GM21447 (cell line): ENCODE measurements at regions not wholly inside any gene's neighbourhood (a gene's known extent, or its start where the extent isn't known, plus 50 kb on each side); places are given as distances from the start of the nearest gene placed in this dataset.
"Not testable (repeated sequence)": the region's sequence is repeated elsewhere in the genome, so short reads cannot be mapped to it uniquely, and the experiment has no call there.

Experiments
- ATAC-seq: cut with Tn5 transposase; IDR thresholded peaks from one replicate; pipeline ENCODE4 v1.9.1; 2021; ENCODE audit not compliant: unreplicated experiment

DNA sequence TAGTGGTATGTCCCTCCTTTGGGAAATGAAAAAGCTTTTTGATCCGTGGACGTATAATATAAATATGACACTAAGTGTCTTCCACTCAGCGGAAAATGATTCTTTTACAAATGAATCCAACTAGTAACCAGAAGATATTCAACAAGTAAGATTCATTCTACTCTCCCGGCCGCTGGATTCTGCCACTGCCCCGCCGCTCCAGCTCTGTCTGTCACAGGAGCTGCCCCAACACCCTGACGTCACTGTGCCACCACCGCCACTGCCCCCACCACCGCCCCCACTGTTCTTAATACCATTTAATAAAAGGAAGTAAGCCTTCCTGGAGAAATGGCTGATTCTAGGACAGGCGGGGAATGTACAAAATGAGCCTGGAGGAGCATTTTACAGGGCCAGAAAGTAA lies 180.8 kb upstream of the PLGLB2 start:
- not testable (repeated sequence) for ATAC-seq

DNA sequence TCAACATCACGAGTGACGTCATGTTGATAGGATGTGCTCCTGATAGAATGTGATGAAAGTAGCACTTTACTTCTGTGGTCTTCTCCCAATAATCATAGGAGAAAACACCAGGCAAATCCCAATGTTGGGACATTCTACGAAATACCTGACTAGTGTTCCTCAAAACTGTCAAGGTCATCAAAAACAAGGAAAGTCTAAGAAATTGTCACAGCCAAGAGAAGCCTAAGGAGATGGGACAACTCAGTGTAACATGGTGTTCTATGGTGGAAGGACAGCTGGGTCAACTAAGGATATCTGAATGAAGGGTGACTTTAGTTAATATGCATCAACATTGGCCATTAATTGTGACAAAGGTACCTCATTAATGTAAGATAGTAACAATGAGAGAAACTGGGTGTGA lies 180.0 kb upstream of the PLGLB2 start:
- not testable (repeated sequence) for ATAC-seq

DNA sequence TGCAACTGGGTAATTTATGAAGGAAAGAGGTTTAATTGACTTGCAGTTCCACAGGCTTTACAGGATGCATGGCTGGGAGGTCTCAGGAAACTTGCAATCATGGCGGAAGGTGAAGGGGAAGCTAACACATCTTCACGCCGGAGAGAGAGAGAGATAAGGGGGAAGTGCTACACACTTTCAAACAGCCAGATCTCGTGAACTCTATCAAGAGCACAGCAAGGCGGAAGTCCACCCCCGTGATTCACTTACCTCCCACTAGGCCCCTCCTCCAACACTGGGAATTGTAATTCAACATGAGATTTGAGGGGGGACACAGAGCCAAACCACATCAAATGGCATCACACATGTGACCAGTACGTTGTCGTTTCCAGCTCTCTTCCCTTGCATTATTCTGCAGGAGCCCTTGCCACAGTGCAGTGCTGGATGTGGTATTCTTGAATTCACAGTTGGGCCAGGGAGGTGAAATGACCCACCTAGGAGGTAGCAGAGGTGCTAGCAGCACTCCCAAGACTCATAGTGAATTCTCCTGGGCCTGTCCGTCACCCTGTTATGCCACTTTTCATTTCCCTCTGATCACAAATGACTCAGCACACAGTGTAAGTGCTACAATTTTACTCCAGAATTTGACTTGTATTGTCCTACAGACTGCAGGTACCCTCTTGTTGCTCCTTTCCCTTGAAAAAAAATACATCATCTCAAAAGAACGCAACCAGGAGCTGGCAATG lies 179.2 kb upstream of the PLGLB2 start:
- ATAC-seq: not testable (repeated sequence)

DNA sequence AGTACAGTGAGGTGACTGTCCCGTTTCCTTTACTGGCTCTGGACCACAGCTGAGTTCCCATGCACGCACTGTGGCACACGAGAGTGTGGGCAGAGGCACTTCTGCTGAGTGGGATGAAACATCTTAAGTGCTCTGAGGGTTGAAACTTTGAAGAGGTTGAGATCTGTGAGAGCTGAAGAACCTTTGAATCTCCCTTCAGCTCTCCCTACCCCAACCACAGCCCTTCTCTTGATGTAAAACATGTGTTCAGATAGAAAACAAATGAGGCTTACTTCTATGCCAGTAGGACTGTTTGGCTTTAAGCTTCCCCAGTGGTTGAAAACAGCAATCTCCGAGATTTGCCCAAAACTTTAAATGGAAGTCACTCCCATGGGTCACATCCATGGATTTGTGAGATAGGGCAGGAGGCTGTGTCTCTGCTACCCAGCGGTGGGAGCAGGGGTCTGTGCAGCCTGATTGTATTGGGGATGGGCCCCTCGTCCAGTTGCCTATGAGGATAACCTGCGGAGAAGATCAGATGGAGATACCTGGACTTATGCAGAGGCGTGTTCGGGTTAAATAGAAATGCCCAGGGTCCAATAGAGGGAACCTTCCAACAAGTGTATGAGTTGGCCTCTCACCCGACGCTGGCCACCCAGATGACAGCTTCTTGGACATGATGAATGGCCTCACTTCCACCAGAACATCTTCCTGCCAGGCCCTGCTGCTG lies 178.0 kb upstream of the PLGLB2 start:
- ATAC-seq: not testable (repeated sequence)

DNA sequence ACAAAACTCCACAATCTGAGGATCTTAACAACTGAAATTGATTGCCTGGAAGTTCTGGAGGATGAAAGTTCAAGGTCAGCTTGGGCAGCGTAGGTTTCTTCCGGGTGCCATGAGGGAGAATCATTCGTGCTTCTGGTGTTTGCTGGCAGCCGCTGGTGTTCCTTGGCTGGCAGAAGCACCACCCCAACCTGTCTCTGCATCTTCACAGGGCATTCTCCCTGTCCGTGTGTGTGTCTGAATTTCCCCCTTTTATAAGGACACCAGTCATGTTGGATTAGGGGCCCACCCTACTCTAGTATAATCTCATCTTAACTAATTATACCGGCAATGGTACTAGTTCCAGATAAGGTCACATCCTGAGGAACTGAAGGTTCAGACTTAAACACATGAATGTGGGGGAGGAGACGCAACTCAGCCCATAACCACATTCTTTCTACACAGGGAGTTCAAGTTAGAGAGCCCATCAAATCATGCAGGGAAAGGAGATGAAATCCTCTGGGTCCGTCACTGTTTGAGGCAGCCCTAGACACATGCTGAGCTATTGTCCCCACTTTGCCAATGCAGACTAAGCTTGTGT lies 175.9 kb upstream of the PLGLB2 start:
- ATAC-seq: not testable (repeated sequence)

GRCh38 chr2:87572906-87573305 lies 175.0 kb upstream of the PLGLB2 start:
- ATAC-seq: not testable (repeated sequence)

- ATAC-seq: not testable (repeated sequence)
Measured at GRCh38 chr2:87573386-87574192, 174.3 kb upstream of the PLGLB2 start.

DNA sequence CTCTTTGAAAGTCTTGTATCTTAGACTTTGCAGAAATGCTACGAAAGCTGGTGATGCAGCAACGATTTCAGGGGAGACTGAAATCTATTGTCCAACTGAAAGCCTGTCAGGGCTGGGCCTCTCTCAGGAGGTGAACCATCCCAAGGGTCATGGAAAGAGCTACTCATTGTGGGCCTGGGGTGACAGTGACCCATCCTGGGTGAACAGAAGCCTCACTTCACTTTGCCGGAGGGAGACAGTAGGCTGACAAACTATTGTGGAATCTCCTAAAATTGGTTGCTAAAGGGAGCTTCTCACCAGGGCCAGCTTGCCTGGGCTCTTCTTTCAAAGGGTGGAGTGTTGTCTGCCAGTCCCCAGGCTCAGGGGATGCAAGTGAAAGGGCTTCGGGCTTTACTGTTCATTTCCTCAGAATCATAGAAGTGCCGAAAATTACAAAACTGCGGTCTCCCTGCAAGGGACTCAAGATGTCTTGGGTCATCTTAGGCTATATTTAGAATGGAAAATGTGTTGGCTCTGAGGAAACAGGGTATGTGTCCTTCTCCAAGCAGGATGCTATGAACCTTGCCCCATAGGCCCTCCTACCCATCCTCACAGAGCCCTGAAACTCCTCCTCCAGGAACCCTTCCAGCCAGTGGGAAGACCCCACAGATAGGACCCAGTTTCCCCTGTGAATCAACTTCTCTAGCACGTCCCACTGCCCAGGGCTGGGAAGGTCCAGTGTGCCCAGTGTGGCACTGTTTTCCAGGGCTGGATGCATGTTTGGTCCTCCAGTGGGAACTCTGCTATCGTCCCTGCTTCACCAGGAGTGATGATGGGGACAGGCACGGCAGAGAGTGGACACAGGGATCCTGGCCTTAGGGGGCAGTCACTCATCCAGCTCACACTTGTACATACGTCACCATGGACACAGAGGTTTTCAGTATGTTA lies 173.4 kb upstream of the PLGLB2 start:
- not testable (repeated sequence) for ATAC-seq

DNA sequence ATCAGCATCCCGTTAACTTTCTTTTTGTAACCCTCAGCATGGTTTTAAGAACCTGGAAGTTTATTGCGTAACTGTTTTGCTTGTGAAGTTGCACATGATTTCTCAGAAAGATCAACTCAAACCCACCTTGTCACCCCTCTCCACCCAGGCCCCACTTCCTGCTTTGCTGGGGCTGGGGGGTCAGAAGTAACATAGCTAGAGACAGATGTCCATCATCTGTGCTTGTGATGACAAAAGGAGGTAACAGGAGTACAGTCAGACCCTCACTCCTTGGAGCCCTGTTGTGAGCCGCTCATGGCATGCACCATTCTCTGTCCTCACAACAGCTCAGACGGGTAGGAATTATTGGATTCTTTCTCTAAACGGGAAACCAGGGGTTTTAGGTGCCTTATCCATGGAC lies 172.7 kb upstream of the PLGLB2 start:
- not testable (repeated sequence) for ATAC-seq

GRCh38 chr2:87577358-87577757 lies 170.5 kb upstream of the PLGLB2 start:
- ATAC-seq: not testable (repeated sequence)

- not testable (repeated sequence) for ATAC-seq
Measured at GRCh38 chr2:87582152-87582551, 165.7 kb upstream of the PLGLB2 start.

GRCh38 chr2:87582579-87582978 lies 165.3 kb upstream of the PLGLB2 start:
- not testable (repeated sequence) for ATAC-seq

GRCh38 chr2:87583370-87583769 lies 164.5 kb upstream of the PLGLB2 start:
- not testable (repeated sequence) for ATAC-seq

- ATAC-seq: not testable (repeated sequence)
Measured at GRCh38 chr2:87583803-87584202, 164.1 kb upstream of the PLGLB2 start.

DNA sequence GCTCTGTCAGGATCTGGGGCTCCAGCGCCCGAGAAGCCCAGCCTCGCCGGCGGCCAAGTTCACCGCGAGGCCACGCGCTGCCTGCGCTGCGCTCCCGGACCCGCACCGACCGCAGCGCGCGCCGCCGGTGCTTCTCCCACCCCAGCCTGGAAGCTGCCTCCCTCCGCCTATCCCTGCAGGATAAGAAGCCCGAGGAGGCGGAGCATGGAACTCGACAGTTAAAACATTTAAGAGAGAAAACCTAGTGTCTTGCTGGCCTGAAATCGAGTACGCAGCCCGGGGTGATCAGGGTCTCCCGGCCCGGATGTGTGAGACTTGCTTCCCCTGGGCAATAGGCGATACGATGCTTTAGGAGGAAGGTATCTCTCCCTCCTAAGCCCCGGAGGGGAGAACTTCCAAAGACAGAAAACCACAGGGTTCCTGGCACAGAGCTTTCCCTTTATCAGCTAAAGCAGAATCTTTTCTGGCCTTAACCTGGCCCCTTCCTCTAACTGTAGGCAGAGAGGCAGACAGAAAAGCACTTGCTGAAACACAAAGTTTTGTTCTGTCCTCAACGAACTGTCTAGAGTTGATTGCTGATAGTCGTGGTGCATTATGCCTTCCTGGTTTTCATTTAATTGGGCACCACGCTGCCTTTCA lies 163.5 kb upstream of the PLGLB2 start:
- ATAC-seq: not testable (repeated sequence)

DNA sequence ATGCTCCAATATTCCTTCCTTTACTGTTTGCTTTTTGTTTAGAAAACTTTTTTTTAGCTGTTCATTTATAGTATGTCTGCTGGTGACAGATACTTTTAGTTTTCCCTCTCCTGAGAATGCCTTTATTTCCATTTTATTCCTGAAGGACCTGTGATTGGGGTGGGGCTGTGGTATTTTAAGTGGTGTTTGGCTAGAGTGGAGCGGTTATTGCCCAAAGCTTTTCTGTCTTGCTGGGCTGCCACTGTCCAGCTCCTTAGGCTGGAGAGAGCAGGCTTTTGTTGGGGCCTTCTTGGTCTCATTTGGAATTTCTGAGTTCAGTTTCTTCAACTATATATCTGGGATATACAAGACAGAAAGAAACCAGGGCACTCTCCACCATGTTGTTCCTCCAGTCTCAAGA lies 160.0 kb upstream of the PLGLB2 start:
- ATAC-seq: not testable (repeated sequence)

GRCh38 chr2:87592974-87593373 lies 154.9 kb upstream of the PLGLB2 start:
- not testable (repeated sequence) for ATAC-seq

- not testable (repeated sequence) for ATAC-seq
Measured at GRCh38 chr2:87593784-87594610, 153.9 kb upstream of the PLGLB2 start.

- ATAC-seq: not testable (repeated sequence)
Measured at GRCh38 chr2:87594611-87594992, 153.3 kb upstream of the PLGLB2 start.
